ENCODE measurements at regions not wholly inside any gene's neighbourhood (a gene's known extent, or its start where the extent isn't known, plus 50 kb on each side); places are given as distances from the start of the nearest gene placed in this dataset.

DNA sequence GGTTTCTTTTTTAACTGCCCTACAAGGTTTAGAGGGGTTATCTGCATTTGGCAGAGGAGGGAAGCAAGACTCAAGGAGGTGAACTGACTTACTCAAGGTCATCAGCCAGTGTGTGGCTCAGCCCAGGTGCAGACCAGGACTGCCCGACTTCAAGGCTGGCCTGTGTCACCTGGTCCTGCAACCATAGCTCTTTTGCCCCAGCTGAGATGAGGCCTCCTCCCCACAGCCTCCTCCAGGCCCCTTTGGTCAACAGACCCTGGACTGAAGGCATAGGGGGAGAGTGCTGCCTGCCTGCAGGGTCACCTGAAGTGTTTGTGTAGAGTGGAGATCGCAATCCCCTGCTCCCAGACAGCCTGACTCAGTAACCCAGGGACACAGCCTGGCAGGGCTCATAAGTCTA lies 168.5 kb upstream of the GLI2 start:
- no peak for DNase-seq (ENCODE audit: low read depth)

DNA sequence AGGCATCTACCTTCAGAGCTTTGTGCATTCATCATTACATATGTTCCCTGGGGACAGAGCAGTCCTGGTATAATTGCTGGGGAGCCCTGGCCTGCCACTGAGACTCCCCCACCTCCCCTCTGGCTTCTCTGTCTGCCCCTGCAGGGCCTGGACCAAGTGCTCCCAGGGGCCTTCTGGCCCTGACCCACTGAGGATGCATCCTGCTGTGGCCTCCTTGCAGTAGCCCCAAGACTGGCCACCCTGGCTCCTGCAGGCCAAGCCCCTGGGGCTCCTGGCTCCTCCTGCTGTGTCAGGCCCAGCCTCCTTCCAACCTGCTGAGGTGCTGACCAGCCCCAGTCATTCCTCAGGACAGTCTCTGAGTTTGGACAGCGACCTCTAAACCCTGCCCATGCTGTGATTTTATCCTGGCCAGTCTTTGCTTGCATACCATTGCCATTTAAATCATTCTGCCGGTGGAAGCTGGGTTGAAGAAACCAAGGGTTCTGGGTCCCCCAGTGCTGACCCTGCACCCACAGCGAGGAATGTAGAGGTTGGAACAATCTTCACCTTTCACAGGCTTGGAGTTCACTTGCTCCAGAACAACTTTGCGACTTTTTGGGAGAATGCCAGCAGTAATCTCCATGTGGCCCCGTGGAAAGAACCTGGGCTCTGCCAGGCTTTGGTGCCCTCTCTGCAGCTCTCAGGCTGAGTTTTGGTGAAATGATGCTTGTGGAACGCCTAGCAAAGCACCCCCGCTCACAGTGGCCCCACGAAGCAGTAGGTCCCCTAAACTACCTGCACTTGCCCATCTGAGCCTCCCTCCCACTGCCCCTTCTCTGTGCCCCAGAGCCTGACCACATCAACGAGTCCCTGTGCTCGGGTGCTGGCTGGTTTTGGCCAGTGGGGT lies 167.3 kb upstream of the GLI2 start:
- DNase-seq (ENCODE audit: low read depth), result no peak

DNA sequence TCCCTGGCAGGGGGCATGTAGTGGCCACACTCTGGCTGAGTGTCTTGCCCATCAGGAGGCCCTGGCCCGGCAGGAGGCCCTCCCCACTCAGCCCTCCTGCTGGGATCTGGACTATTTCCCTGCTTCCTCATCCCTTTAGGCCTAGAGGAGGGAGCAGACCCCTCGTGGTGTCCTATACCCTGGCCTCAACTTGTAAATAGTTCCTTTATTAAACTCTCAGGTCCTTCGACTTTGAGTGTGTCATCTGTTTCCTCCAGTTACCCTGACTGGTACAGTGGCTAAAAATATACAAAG lies 166.7 kb upstream of the GLI2 start:
- DNase-seq (ENCODE audit: low read depth), result no peak

DNA sequence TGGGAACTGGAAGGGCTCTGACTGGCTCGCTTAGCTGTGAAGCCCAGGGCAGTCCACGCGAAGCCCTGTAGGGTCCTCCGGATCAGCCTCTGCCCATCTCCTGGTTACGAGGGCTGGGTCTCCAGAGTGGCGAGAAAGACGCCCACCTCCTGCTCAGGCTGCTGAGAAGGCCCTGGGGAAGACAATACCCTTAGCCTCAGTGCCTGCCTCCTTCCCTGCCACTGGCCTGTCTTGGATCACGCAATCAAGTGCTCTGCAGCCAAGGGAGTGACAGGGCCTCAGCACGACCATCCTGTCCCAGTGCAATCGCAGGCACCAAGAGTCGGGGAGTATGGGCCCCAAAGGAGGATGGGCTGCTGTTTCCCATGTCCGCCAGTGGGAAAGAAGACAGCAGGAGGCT lies 165.7 kb upstream of the GLI2 start:
- DNase-seq (ENCODE audit: low read depth), result no peak

DNA sequence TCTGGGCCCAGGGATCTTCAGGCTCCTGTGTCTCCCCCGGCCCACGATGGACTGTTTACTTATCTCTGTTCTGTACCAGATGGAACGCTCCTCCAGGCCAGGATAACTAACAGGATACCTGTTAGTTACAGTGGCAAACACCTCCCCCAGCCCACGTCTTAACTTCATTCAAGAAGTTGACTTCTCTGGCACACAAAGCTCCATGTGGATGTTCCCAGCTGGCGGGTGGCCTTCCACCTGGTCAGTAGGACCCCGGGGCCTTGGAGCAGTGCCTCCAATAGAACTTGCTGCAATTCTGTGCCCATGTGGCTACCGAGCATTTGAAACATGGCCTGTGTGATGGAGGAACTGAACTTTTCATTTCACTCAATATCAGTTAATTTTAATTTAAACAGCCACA lies 165.1 kb upstream of the GLI2 start:
- DNase-seq (ENCODE audit: low read depth), result no peak

DNA sequence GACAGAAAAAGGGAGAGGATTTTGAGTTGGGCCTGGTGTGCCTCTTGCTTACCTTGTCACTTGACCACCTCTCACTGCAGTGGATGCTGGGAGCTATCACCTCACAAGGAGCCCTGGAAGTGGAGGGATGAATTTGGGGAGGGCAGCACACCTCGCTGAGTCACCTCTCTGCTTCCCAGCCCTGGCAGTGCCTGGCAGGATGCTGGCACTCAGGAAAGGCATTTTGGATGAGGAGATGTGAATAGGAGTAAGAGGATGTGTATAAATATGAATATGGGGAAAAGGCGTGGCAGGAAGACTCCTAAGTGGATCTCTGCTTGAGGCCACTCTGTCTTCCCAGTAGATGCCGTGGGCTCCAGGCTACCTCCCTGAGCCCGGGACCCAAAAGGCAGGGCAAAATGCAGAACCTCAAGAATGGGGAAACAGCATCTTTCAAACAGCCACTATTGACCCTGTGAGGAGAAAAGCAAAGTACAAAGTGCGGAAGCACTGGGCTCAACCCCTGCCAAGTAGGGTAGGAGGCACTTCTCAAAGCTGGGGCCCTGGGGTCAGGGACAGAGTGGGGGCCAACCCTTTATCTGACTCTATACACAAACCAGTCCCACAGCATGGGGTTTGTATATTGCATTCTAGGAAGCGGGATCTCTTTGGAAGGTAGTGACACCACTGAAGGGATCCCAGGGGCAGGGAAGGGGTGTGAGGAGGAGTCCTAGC lies 164.5 kb upstream of the GLI2 start:
- DNase-seq (ENCODE audit: low read depth), result no peak

DNA sequence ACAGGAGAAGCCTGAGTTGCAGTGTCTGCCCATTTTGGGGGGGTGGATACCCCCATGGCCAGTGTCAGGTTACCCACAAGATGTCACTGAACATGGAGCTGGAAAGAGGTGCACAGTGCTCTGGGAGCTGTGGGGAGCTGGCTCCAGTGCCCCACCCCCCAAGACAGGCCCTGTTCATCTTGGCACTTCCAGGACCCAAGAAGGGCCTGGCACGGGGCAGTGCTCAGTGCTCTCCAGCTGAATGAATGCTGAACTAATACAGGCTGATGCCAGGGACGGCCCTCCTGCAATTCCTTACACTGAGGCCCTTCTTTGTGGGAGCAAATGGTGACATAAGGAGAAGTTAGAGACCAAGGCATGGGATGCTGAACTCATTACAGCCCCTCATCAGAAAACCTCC lies 163.4 kb upstream of the GLI2 start:
- no peak for DNase-seq (ENCODE audit: low read depth)

DNA sequence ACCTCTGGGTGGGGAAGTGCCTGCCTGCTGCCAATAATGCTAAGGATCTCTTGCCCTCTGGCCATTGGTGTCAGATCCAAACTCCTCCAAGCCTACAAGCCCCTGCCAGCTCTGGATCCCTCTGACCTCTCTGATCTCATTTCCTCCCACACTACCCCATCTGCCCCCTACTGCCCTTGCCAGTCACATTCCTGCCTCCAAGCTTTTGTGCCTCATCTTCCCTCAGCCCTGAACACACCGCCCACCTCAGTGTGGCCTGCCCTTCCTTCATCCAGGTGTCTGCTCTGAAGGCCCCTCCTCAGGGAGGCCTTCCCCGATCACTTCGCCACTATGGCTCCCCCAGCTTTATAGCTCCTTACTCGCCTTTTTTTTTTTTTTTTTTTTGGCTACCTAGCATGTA lies 161.0 kb upstream of the GLI2 start:
- DNase-seq (ENCODE audit: low read depth), result no peak

DNA sequence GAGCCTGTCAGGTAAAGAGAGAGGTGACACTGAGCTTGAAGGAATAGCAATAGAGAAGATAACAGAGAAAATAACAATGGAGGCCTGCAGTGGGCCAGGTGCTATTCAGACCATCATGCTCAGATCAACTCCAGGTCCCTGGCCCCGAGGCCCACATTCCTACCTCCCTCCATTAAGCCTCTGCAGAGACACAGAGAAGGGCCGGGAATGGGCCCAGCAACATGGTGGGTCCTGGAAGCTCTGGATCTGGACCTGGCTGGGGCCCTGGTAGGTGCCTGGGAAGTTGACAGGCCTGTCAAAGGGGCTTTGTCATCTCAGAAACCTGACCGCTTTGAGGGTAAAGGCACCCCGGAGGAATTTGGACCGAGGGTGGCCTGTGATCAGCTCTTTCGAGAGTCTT lies 159.7 kb upstream of the GLI2 start:
- DNase-seq (ENCODE audit: low read depth), result no peak

DNA sequence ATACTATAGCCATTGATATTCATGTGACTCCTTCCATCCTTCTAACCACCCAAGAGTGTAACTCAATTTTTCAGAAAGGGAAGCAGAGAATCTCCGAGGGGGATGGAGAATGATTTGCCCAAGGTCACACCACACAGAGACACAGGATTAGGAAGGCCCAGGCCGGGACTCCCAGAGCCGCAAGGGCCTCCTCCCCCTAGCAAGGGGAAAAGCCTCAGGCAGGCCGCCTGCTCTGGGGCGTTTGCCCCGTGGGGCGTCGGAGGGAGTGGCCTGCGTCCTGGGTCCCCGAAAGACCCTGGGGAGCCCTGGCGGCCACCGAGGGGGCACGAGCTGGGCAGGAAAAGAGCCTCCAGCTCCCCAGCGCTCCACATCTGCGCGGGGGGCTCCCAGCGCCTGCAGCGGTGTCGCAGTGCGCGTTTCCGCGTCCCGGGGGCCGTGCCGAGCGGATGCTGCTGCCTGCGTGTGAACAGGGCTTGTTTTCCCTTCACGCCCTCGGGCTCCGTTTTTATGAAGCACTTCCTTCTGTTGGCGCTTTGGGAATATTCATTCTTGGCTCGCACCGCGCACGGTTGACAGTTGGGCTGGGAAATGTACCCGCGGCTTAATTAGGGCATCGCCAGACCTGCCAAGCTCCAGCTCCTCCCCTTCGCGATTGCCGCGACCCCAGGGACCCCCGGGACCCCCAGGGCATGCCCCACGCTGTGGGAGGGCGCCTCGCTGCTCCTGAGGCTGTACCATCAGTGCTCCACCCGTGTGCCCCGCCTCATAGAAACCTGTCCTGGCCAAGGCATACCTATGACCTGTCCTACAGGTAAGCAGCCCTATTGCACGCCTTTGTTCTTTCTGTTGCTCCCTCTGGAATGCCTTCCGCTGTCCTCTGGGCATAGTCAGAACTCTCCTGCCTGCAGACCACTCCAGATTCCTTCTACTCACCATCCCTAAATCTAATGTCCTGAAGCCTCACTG lies 158.9 kb upstream of the GLI2 start:
- DNase-seq (ENCODE audit: low read depth), result no peak

DNA sequence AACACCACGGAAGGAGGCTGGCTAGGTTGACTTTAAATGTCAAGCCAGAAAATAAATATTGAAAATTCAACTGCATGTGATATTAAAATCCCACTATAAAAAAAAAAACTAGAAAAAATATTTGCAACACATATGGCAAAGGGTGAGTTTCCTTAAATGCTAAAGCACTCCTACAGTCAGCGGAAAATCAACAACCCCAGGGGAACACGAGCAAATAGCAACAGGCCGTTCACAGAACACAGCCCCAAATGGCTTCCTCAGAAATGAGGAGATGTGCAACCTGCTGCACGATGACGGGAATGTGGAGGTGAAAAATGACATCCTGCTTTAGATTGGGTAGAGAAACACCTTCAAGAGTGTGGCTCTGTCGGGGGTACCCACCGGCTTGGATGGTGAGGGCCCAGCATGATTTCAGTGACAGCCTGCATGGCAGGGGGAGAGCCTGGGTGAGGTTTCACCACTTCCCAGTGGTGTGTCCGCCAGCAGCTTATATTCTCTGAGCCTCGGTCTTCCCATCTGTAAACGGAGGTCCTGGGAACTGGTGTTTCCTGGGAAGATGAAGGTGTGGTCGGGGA lies 157.9 kb upstream of the GLI2 start:
- no peak for DNase-seq (ENCODE audit: low read depth)

DNA sequence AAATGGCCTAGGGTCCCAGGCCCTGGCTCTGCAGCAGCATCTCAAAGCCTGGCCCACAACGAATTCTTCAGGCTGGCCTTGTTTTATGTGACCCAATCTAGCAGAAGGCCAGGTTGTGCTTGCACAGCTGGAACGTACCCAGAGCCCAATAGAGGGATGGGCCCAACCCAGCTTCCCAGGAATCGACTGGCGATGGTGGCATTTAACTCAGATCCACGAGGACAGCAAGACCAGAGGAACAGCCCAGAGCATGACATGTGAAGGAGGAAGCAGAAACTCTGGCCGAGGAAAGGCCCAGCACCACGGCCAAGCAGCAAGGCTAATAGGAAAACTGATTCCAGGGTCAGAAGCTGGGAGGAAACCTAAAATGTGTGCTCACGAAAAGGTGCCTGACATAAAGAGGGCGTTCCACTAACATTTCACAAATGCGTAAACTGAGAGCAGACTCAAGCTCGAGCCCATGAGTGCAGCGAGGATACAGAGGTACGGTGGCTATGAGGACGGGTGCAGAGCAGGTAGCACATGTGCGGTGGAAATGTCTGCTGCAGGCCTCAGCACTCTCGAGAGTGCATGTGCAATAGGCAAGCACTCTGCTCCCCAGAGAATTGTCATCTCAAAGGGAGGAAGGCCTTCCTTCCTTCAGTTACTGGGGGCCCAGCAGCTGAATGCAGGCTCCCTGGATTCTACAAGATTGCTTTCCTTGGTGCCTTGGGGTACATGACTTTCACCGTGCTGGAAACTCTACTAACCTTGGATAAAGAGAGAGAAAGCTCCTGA lies 156.9 kb upstream of the GLI2 start:
- DNase-seq (ENCODE audit: low read depth), result no peak

DNA sequence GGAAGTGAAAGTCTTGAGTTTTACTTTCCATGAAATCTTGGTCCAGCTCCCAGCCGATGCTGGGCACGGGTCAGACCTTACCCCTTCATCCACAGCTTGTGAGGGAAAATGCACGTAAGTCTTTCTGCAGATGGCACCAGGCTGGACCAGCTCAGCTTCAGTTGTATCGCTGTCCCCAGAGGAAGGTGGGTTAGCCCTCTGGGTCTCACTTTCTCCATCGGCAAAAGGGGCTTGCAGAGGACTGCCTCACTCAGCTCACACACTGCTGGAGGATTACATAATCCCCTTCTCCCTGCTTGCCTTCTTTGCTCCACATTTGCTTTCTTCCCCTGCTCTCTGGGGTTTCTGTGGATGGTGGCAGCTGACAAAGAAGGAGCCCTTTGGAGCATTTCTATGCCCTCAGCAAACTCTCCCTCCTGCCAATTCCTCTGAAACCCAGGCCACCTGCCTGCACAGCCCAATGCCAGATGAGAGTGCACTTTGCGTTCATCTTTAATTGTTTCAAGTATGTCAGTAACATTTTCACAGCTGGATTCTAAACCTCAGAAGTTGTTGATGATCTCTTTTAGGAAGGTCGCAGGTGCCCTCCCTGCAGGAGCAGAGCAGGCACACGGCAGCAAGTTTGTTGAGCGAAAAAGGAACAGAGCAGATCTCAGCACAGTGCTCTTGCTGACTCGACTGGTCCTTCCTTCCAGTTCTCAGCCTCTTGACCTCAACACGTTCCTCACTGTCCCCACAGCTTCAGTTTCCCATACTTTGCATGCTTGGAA lies 155.6 kb upstream of the GLI2 start:
- no peak for DNase-seq (ENCODE audit: low read depth)

DNA sequence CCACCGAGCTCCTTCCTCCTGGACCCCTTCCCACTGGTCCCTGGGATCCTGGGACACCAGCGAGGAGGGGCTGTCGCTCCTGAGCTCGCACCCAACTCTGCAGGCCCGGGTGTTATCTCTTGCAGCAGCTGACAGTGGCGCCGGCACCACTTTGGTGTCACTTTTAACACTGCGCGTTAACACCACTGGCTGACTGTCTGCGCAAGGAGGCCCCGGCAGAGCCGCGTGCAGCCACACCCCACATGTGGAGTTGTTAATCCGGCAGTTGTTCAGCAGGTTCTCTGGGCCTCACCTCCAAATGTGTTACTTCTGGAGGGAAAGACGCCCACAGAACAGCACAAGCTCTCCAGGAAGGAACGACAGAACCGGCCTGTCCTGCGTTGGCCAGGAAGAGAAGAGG lies 155.0 kb upstream of the GLI2 start:
- DNase-seq (ENCODE audit: low read depth), result no peak

DNA sequence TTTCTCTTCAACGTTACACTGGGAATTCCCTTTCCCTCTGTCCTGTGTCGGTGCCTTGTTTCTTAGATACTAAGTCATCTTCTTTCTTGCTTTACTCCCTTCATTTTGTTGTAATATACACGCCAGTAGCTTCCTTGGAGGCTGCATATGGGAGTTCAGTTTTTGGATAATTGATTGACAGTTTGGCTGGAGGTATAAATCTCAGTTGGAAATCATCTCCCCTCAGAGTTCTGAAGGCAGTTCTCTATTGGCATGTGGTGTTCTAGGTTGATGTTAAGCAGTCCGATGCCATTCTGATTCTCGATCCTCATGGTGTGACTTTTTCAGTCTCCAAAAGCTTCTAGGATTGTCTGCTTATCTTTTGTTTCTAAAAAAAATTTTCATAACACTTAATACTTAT lies 152.5 kb upstream of the GLI2 start:
- DNase-seq (ENCODE audit: low read depth), result no peak

DNA sequence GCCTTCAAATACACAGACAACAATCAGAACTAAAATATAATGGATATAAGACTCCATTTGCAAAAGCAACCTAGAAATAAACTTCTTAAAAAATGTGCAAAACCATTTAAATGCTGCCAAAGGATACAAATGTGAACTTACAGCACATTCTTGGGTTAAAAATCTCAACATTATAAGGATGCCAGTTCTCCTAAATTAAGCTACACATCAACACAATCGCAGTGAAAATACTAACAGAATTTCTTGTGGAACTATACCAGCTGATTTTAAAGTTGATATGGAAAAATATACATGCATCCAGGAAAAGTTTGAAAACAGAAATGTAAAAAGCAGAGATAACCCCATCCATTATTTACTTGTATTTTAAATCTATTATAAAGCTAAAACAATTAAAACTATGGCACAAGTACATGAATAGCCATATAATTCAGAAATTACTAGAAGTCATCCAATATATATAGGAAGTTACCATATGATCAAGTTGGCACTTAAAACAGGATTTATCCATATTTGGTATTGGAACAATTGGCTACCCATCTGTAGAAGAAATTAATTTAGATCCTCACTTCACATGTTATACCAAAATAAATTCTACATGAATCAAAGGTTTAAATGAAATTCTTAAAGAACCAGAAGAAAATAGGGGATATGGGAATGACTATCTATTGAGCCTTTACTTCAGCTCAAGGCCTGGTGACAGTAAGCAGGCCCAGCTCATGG lies 151.7 kb upstream of the GLI2 start:
- DNase-seq (ENCODE audit: low read depth), result no peak

DNA sequence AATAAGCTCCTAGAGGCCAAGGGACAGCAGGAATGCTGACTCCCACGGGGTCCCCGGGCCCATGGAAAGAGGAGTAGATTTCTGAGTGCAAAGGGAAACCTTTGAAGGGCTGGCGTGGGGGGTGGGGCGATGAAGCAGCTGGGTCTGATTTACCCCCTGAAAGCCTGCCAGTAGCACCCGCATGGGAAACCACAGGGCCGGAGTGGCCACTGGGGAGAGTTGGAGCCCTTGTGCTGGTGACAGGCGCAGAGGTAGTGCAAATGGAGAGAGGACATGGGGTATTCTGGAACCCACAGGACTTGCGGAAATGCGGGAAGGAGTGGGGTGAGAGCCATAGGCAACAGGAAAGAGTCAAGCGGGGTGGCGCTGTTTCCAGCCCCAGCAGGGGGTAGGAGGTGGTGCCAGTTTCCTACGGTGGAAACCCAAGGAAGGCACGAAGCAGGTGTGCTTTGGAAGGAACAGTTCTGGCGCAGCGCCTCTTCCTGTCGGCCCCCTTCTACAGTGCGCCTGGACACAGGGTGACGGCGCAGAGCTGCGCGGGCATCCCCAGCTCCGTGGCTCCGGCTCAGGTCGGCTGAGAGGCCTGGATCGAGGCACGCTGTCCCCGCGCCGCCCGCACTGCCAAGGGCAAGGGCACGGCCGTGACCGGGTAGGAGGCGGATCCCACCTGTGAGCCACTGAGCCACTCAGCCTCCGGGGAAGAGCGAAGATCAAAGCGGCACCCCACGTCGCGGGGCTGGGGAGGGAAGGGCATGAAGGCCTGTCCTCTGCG lies 149.0 kb upstream of the GLI2 start:
- no peak for DNase-seq (ENCODE audit: low read depth)

DNA sequence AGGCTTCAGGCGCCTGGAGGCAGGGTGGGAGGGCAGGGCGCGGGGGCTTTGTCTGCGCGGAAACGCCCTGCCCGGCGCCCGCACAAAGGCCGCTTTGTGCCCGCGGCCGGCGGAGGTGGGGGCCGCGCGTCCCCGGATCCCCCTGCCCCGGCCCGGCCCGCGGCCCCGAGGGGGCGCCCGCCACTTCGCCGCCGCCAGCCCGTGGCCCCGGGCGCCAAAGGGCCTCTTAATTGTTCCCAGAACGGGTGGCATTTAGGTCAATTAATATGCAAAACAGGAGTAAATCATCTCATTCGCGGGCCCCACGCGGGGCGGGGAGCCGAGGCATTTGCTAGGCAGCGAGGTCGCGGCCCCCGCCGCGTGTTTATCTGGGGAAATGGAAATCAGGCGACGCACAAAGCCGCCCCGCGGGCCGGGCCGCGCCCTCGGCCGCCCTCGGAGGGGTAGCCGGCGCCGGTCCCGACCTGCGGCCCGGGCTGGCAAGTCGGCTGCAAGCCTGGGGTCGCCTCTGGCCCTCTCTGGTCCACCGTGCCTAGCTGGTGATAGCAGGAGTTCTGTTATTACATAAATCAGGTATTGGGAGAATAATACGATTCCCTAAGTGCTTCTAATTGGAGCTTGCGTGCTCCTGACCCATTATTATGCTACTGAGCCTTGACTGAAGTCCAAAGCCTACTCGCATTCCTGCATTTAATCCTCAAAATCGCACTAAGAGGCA lies 148.2 kb upstream of the GLI2 start:
- DNase-seq (ENCODE audit: low read depth), result no peak

DNA sequence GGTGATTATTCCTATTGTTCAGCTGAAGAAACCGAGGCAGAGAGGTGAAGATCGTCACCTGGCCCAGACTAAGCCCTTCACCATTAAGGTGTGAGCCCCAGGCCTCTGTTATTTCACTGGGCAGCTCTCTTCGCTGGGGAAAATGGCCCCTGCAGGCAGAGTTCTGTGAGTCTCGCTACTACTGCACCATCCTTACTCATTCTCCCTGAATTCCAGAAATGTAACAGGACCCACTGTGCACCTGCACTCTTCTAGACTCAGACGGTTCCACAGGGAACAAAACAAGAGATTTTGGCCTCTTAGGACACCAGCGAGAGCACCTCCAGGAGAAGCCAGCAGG lies 147.7 kb upstream of the GLI2 start:
- no peak for DNase-seq (ENCODE audit: low read depth)

Measured in stimulated activated CD8-positive, alpha-beta memory T cell treated with anti-CD3 and anti-CD28 coated beads, Interleukin-7, amount 100 ng/mL, for 24 hours (primary cell).